ENCODE measurements at regions not wholly inside any gene's neighbourhood (a gene's known extent, or its start where the extent isn't known, plus 50 kb on each side); places are given as distances from the start of the nearest gene placed in this dataset.
"Not testable (repeated sequence)": the region's sequence is repeated elsewhere in the genome, so short reads cannot be mapped to it uniquely, and the experiment has no call there.

DNA sequence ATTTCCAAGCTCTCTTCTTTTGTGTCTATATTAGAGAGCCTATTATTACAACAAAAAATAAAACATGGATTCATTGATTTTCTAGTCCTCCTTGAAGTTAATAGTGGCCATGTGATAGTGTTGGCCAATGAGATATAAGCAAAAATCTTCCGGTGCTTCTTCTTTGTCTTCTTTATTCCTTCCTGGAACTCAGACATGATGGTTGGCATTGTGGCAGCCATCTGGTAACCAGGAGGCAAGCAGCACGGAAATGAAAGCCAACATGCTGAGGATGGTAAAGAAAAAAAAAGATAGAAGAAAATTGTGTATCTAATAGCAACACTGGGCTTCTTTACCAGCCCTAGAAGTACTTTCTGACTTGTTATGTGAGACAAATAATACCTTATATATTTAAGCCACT lies 50.8 kb upstream of the SEL1L start:
- DNase-seq = no peak

- DNase-seq = no peak
These were observed 55.9 kb upstream of the SEL1L start for GRCh38 chr14:81589381-81590065.

GRCh38 chr14:81591266-81591665 lies 57.6 kb upstream of the SEL1L start:
- DNase-seq = no peak

DNA sequence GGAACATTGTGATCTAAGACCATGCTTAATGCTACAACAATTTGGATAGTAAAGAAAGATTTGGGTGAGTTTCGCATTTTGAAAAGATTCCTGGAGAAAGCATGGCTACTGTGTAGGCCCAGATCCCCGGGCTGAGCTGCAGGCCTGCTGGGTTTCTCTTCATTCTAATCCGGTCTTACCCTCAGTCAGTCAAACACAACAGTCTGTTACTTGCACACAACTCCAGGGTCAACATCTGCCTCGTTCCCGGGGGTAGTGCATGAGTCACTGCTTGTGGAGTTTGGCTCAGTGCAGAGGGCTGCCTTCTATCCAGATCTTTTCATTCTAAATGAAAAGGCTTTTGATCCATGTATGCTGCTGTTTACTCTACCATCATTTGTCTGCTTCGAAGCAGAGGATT lies 60.4 kb upstream of the SEL1L start:
- peak; percentile 54 for DNase-seq

- no peak for DNase-seq
These were observed 72.0 kb upstream of the SEL1L start for GRCh38 chr14:81605660-81606059.

- no peak for DNase-seq
These were observed 79.8 kb upstream of the SEL1L start for GRCh38 chr14:81613341-81614045.

- DNase-seq = not testable (repeated sequence)
These were observed 80.6 kb upstream of the SEL1L start for GRCh38 chr14:81614302-81614701.

GRCh38 chr14:81618695-81619094 lies 85.0 kb upstream of the SEL1L start:
- no peak for DNase-seq

- no peak for DNase-seq
These were observed 86.2 kb upstream of the SEL1L start for GRCh38 chr14:81619816-81620215.

GRCh38 chr14:81623771-81624396 lies 90.2 kb upstream of the SEL1L start:
- not testable (repeated sequence) for DNase-seq

- peak; percentile 21 for DNase-seq
These were observed 91.7 kb upstream of the SEL1L start for GRCh38 chr14:81625343-81625742.

DNA sequence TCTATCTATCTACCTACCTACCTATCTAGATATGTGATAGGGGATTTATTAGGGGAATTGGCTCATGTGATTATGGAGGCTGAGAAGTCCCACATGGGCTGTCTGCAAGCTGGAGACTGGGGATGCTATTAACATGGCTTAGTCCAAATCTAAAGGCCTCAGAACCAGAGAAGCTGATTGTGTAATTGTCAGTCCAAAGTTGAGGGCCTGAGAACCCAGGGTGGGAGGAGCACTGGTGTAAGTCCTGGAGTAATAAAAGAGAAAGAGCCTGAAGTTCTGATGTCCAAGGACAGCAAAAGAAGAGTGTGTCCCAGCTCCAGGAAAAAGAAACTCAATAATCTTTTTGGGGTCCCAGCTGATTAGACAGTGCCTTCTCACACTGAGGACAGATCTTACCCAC lies 98.5 kb upstream of the SEL1L start:
- no peak for DNase-seq

DNA sequence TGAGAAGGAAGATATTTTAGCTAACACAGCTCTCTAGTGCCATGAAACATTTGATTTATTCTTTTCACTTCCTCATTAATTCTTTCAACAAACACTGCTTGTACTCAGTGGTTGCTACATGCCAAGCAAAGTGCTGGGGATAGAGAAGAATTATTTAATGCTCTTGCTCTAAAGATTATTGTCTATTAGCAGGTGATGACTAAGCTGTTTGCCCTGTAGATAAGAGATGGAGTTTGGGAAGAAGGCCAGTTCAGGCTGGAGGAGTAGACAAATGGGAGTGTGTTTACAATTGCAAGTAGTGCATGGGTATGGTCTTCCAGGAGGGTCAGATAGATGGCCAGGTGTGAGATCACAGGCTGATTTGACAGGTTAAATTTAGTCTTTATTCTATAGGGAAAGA lies 99.8 kb upstream of the SEL1L start:
- DNase-seq = no peak

- DNase-seq = no peak
These were observed 104.0 kb upstream of the SEL1L start for GRCh38 chr14:81637639-81638038.

DNA sequence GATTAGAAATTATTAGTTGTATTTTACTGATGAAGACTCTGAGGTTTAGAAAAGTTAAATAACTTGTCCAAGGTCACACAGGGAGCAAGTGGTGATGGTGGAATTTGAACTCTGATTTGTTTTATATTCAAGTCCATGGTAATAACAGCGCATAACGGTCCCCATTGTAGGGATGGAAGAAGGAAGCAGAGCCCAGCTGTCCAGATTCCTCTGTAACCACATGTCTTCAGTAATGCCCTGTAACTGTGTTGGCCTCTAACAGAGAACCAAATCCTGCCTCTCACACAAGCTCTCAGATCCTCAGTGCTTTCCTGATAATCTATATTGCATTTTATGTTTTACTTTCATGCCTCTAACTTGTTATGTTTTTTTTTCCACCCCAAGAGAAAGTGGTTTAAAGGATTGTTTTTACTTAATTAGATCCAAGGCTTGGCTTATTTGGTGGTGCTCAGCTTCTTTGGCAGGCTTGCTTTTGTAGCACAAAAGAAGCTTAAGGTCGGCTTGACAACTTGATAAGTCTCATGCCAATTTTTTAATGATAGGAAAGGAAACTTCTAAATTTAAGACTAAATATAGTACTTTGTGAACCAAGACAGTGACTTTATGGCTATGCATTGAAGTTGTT lies 105.1 kb upstream of the SEL1L start:
- DNase-seq = no peak

- no peak for DNase-seq
These were observed 120.0 kb upstream of the SEL1L start for GRCh38 chr14:81653626-81654025.

GRCh38 chr14:81655423-81656314 lies 122.0 kb upstream of the SEL1L start:
- DNase-seq = no peak

GRCh38 chr14:81656811-81657210 lies 123.2 kb upstream of the SEL1L start:
- no peak for DNase-seq

DNA sequence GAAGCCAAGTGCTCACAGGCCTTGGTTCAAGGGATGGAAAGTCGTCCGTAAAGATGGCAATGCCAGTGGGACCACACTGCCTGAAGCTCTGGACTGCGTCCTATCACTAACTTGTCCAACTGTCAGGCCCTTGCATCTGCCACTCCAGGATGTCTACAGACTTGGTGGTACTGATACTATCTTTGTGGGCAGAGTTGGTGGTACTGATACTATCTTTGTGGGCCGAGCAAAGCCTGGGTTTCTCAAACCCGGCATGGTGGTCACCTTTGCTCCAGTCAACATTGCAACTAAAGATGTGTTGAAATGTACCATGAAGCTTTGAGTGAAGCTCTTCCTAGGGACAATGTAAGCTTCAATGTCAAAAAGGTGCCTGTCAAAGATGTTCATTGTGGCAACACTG lies 128.4 kb upstream of the SEL1L start:
- DNase-seq = no peak

DNA sequence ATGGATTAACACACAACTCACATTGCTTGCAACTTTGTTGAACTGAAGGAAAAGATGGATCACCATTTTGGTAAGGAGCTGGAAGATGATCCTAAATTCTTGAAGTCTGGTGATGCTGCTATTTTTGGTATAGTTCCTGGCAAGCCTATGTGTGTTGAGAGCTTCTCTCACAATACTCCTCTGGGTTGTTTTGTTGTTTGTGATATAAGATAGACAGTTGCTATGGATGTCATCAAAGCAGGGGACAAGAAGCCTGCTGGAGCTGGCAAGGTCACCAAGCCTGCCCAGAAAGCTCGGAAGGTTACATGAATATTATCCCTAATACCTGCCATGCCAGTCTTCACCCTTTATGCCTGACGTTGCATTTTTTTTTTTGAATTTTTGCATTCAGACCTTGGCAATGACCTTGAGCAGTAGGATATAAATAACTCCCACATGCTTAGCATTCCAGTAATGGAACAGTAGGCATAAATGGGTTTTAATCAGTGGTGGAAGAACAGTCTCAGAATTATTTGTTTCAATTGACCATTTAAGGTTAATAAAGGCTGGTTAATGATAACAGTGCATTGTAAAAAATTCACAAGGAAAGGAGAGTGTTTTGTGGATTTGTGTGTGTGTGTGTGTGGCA lies 129.0 kb upstream of the SEL1L start:
- DNase-seq = no peak

GRCh38 chr14:81668626-81669274 lies 135.1 kb upstream of the SEL1L start:
- no peak for DNase-seq

- DNase-seq = no peak
These were observed 135.7 kb upstream of the SEL1L start for GRCh38 chr14:81669308-81669707.
